Retinal pigment epithelial cell (primary cell): ENCODE measurements at regions not wholly inside any gene's neighbourhood (a gene's known extent, or its start where the extent isn't known, plus 50 kb on each side); places are given as distances from the start of the nearest gene placed in this dataset.
A peak's percentile ranks its signal among the peaks of the same experiment; 100 is the strongest.

Experiments
- DNase-seq: peaks from one replicate; pipeline ENCODE4 v3.0.0-alpha.2; 2010; ENCODE audit warnings: low read depth
- H3K4me3 ChIP-seq: 2 replicates; pipeline ENCODE4 v1.5.1; 2011; ENCODE audit warnings: mild to moderate bottlenecking, low read length, control low read depth, moderate library complexity
- CTCF ChIP-seq: conservative IDR thresholded peaks from 2 replicates; pipeline ENCODE4 v1.5.1; 2011; ENCODE audit warnings: low read depth, low read length, control low read depth, inconsistent platforms

- H3K4me3 ChIP-seq = no peak overlapping the region
- no peak for DNase-seq
- no peak for TF ChIP-seq CTCF
These were observed 208.8 kb downstream of the RPLP1 start for GRCh38 chr15:69661446-69661845.

DNA sequence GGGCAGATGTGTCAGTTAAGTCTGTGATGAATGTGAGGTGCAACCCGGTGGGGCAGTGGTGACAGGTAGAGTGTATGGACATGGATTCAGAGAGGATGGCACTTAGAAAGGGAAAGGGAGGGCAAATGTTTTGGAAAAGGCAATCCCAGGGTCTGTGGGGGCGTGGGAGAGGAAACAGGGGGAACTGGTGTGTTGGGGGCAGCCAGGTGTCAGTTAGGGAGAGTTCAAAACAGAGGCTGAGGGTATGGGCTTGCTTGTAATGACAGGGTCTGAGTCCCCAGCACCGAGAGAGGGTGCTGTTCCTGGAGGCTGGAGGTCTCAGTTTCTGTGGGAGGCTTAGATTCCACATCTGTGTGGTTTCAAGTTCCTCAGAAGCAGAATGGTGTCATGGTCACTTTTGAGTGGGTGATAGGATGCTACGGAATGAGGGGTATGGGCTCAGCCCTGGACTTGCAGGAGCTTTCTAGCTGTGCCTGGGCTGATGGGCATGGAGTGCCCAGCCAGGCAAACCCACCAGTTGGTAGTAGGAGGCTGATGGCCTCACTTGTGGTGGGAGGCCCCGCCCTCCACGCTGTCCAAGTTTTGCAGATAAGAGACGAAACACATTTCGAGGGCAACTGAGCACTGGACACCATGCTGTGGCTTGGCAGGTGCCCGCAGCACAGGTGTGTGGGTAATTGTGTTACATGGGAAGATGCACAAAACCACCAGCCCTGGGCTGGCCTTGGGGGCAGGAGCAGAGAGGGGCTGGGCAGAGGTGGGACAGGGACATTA is 209.4 kb downstream of the RPLP1 start:
- no peak overlapping the region for H3K4me3 ChIP-seq
- TF ChIP-seq CTCF = no peak
- no peak for DNase-seq

GRCh38 chr15:69662645-69663000 is 210.0 kb downstream of the RPLP1 start:
- TF ChIP-seq CTCF = no peak
- no peak overlapping the region for H3K4me3 ChIP-seq
- no peak for DNase-seq

- H3K4me3 ChIP-seq = no peak overlapping the region
- DNase-seq = no peak
- TF ChIP-seq CTCF = no peak
These were observed 210.8 kb downstream of the RPLP1 start for GRCh38 chr15:69663441-69663840.

DNA sequence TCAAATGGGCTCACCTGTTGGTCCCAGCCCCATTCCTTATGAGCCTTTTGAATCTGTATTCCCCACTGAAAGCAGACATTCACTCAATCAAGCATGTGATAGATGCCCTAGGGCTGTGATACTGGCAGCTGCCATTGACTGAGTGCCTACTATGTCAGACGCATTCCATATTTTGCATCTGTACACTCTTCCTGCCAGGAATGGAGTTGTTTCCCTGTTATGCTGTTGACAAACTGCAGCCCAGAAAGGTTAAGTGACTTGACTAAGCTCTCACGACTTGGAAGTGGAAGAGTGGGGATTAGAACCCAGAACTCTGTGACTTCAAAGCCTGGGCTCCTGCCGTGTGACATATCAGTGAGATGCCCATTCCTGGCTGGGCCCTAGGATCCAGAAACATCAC is 211.4 kb downstream of the RPLP1 start:
- no peak for DNase-seq
- no peak for TF ChIP-seq CTCF
- no peak overlapping the region for H3K4me3 ChIP-seq

GRCh38 chr15:69664572-69665571 is 212.3 kb downstream of the RPLP1 start:
- no peak overlapping the region for H3K4me3 ChIP-seq
- TF ChIP-seq CTCF = no peak
- peak; percentile 33 for DNase-seq

GRCh38 chr15:69665641-69666111 is 213.1 kb downstream of the RPLP1 start:
- H3K4me3 ChIP-seq = no peak overlapping the region
- no peak for TF ChIP-seq CTCF
- no peak for DNase-seq
